GM10266 (cell line): ENCODE measurements at regions not wholly inside any gene's neighbourhood (a gene's known extent, or its start where the extent isn't known, plus 50 kb on each side); places are given as distances from the start of the nearest gene placed in this dataset.

Source experiments
- DNase-seq: peaks from one replicate; pipeline ENCODE4 v3.0.0; 2012; ENCODE audit errors: extremely low spot score
- TF ChIP-seq, protein P1 (sequence below): IDR thresholded peaks from 2 replicates; pipeline ENCODE4 v1.5.1; 2012; ENCODE audit warnings: mild to moderate bottlenecking, low read depth; ENCODE audit not compliant: control insufficient read depth, insufficient read depth; ENCODE audit errors: missing control alignments

DNA sequence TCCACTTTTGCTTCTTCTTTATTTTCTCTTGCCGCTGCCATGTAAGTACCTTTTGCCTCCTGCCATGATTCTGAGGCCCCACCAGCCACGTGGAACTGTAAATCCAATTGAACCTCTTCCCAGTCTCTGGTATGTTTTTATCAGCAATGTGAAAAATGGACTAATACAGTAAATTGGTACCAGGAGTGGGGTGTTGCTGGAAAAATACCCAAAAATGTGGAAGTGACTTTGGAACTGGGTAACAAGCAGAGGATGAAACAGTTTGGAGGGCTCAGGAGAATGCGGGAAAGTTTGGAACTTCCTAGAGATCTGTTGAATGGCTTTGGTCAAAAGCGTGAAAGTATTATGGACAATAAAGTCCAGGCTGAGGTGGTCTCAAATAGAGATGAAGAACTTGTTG is 670.3 kb upstream of the ZWINT start:
- TF ChIP-seq, protein P1, sequence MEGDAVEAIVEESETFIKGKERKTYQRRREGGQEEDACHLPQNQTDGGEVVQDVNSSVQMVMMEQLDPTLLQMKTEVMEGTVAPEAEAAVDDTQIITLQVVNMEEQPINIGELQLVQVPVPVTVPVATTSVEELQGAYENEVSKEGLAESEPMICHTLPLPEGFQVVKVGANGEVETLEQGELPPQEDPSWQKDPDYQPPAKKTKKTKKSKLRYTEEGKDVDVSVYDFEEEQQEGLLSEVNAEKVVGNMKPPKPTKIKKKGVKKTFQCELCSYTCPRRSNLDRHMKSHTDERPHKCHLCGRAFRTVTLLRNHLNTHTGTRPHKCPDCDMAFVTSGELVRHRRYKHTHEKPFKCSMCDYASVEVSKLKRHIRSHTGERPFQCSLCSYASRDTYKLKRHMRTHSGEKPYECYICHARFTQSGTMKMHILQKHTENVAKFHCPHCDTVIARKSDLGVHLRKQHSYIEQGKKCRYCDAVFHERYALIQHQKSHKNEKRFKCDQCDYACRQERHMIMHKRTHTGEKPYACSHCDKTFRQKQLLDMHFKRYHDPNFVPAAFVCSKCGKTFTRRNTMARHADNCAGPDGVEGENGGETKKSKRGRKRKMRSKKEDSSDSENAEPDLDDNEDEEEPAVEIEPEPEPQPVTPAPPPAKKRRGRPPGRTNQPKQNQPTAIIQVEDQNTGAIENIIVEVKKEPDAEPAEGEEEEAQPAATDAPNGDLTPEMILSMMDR, result no peak
- no peak for DNase-seq

DNA sequence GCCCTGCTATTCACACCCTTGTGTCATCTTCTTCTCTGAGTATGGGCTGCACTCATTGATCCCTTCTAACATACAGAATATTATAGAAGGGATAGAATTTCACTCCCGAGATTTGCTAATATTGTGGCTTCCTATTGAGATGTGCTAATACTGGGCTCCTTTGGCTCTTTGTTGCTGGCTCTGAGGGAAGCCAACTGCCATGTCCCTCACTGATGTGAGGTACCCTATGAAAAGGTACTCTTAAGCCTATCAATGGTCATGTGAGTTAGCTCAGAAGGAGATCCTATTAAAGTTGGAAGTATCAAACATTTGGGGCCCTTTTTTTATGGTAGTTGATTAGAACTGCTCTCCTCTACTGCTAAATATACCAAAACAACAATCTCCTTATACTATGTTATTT is 665.2 kb upstream of the ZWINT start:
- TF ChIP-seq, protein P1, result no peak
- no peak for DNase-seq

DNA sequence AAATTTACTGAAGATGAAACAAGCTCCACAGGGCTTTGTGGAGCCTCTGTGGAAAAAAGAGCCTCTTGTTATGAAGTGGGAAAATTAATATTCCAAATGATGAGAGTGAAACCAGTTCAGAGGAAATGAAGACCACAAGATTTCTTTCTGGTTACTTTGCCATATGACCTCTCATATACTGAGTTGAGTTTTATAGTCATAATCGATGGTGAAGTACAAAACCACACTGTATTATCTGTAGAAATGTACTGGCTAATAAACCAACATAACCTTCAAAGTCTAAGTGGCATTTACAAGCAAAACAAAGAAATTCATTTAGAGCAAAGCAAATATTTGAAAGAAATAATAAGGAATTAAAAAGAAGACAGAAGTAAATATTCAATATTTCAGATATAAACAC is 662.6 kb upstream of the ZWINT start:
- TF ChIP-seq, protein P1, result no peak

DNA sequence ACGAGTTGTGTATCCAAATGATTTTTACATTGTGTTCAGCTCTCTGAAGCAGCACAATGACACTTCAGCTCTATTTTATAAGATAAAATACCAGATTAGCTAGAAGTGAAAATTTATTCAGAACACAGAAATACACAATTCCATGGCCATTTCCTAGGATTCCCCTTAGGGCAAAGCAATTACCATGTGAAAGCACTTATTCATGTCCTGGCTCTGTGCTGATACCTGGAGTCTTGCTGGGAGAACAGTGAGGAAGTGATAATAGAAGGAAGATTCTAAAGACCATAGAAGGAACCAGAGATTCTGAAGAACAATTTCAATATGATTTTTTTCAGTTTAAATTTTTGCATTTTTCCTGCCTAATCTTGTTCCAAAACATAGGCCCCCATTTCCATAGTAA is 657.4 kb upstream of the ZWINT start:
- TF ChIP-seq, protein P1, result no peak
- DNase-seq, result no peak

More for the DNA sequence above, 662.6 kb upstream of the ZWINT start:
- no peak for DNase-seq

DNA sequence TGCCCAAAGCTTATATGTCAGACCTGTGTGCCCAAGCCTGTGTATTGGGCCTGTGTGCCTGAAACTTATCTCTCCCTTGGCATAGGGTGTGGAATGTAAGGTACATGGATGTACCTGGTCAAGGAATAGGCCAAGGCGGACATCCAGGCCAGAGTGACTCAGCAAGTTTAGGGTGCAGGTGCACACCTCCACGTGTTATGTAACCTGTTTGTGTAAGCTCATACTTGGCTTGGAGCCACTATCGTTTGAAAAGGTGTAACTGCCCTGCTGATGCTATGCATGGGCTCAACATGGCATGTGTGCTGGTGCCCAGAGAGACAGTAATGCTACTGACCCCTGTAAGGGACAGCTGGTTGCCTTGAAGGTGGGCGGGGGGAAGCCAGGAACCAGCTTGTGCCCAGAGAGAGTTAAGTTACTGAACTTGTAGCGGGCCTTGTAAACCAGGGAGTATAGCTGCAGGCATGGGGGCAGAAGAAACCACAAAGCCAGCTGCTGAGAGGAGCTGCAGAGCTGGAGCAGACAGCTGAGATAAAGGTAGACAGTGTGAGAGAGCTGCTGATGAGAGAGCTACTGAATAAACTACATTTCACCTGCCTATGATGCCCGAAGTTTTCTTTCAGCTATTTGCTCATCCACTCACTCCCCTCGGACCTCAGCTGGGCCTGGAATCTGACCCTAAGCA is 656.4 kb upstream of the ZWINT start:
- DNase-seq, result no peak
- TF ChIP-seq, protein P1, result no peak

DNA sequence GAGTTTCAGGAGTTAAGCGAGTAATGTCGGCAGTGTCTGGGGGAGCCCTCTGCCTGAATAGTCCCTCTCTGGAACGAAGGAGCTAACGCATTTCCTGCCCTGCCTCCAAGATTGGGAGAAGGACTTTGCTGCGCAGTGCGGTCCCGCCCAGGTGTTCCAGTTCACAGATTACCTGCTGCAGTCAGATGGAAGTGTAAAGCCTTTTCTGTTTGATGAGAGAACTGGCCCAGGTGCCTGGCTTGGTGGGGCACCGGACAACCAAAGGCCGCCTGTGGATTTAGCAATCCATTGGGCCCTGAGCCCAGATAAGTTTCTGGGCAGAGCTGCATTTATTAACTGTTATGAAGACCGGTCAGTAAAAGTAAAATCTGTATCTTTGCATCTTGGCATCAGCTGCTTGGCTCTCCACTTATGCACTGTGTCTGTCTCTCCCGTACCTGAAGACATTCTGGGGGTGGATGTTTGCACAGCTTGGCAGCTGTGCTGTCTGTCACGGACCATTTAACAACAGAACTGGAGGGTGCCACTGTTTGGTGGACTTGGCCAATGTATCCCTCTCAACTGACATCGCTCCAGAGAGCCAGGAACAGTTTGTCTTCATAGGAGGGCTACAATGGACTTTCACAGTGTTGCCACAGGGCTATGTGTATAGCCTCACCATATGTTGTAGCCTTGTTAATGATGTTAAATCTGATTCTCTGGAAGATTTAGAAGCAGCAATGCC is 654.7 kb upstream of the ZWINT start:
- TF ChIP-seq, protein P1, result no peak
- no peak for DNase-seq

DNA sequence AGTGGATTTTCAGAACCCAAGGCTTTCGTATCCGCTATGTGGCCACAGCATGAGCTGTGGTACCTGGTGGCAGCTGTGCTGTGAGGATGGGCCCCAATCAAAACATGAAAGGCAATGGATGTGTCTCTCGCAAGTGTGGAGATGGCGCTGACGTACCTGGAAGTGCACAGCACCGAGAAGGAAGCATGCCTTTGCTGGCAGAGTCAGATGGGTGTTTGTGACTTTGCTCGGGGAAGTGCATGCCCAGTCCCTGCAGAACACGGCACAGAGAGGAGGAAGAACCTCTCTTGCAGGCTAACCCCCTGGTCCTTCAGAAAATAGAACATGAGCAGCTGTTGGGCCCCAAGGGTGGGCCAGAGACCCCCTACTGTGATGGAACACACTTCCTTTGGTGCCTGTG is 654.1 kb upstream of the ZWINT start:
- no peak for DNase-seq
- TF ChIP-seq, protein P1, result no peak
